Activated naive CD4-positive, alpha-beta T cell treated with anti-CD3 and anti-CD28 coated beads for 36 hours (primary cell): ENCODE measurements at regions not wholly inside any gene's neighbourhood (a gene's known extent, or its start where the extent isn't known, plus 50 kb on each side); places are given as distances from the start of the nearest gene placed in this dataset.
A peak's percentile ranks its signal among the peaks of the same experiment; 100 is the strongest.

ENCODE experiments used
- CTCF ChIA-PET: fragments of 350-600 bp; sonication (Branson Sonifier 250); formaldehyde crosslinking; loops from one replicate; lab custom pipeline; 2021; ENCODE audit warnings: antibody characterized with exemption; lab: Charles Lee
- DNase-seq: peaks from one replicate; pipeline ENCODE4 v3.0.0-alpha.2; 2020
- H3K27ac Mint-ChIP-seq: one replicate; pipeline ENCODE4 v1.8.0; 2021; ENCODE audit warnings: mild to moderate bottlenecking, mixed read lengths
- H3K27me3 Mint-ChIP-seq: one replicate; pipeline ENCODE4 v1.8.0; 2021; ENCODE audit warnings: low read depth, mixed read lengths
- H3K36me3 Mint-ChIP-seq: one replicate; pipeline ENCODE4 v1.8.0; 2021; ENCODE audit warnings: low read depth, mixed read lengths
- H3K4me1 Mint-ChIP-seq: one replicate; pipeline ENCODE4 v1.8.0; 2021; ENCODE audit warnings: low read depth, mixed read lengths
- H3K4me3 Mint-ChIP-seq: one replicate; pipeline ENCODE4 v1.8.0; 2021; ENCODE audit warnings: mild to moderate bottlenecking, moderate library complexity, mixed read lengths
- H3K9me3 Mint-ChIP-seq: one replicate; pipeline ENCODE4 v1.8.0; 2021; ENCODE audit warnings: mixed read lengths
- intact Hi-C: fragments of 100-400 bp; cut with micrococcal nuclease; formaldehyde crosslinking; loops from one replicate; pipeline ENCODE4 v1.15.1; 2023

- Mint-ChIP-seq H3K4me3 (no peak overlapping the region), H3K36me3 (no peaks in the 10 kb centered on the region), H3K27ac (no peak overlapping the region), H3K27me3 (peaks cover 2% of the 10 kb centered on the region), H3K4me1 (no peaks in the 10 kb centered on the region), H3K9me3 (peaks cover 2% of the 10 kb centered on the region)
- no peak for DNase-seq
- CTCF ChIA-PET, result no interaction called here
- intact Hi-C loops, result no loop called here
Measured at GRCh38 chr16:85210423-85211169, 98.3 kb upstream of the CIBAR2 start.

GRCh38 chr16:85211271-85211801 is 99.1 kb upstream of the CIBAR2 start:
- CTCF ChIA-PET, result no interaction called here
- H3K4me1 Mint-ChIP-seq, result no peaks in the 10 kb centered on the region
- no peaks in the 10 kb centered on the region for H3K27me3 Mint-ChIP-seq
- no peak overlapping the region for H3K27ac Mint-ChIP-seq
- H3K9me3 Mint-ChIP-seq, result peaks cover 2% of the 10 kb centered on the region
- intact Hi-C loops, result no loop called here
- no peak for DNase-seq
- H3K36me3 Mint-ChIP-seq, result no peaks in the 10 kb centered on the region
- H3K4me3 Mint-ChIP-seq, result no peak overlapping the region

GRCh38 chr16:85213926-85214675 is 101.8 kb upstream of the CIBAR2 start:
- H3K27me3 Mint-ChIP-seq, result no peaks in the 10 kb centered on the region
- H3K4me3 Mint-ChIP-seq, result no peak overlapping the region

GRCh38 chr16:85215478-85216118 is 103.3 kb upstream of the CIBAR2 start:
- CTCF ChIA-PET, result no interaction called here
- no peaks in the 10 kb centered on the region for H3K27me3 Mint-ChIP-seq
- no peak overlapping the region for H3K27ac Mint-ChIP-seq
- no peaks in the 10 kb centered on the region for H3K4me1 Mint-ChIP-seq
- no peaks in the 10 kb centered on the region for H3K9me3 Mint-ChIP-seq
- DNase-seq, result no peak
- H3K36me3 Mint-ChIP-seq, result no peaks in the 10 kb centered on the region
- intact Hi-C loops, result no loop called here
- H3K4me3 Mint-ChIP-seq, result no peak overlapping the region

More at GRCh38 chr16:85213926-85214675, 101.8 kb upstream of the CIBAR2 start:
- intact Hi-C loops, result no loop called here
- Mint-ChIP-seq H3K9me3 (no peaks in the 10 kb centered on the region), H3K36me3 (no peaks in the 10 kb centered on the region), H3K27ac (no peak overlapping the region), H3K4me1 (no peaks in the 10 kb centered on the region)
- DNase-seq, result no peak
- CTCF ChIA-PET, result no interaction called here

GRCh38 chr16:85216522-85217375 is 104.5 kb upstream of the CIBAR2 start:
- CTCF ChIA-PET, result no interaction called here
- intact Hi-C loops, result no loop called here
- DNase-seq, result peak; percentile 18
- Mint-ChIP-seq H3K27ac (no peak overlapping the region), H3K36me3 (no peaks in the 10 kb centered on the region), H3K4me3 (no peak overlapping the region), H3K4me1 (no peaks in the 10 kb centered on the region), H3K27me3 (no peaks in the 10 kb centered on the region), H3K9me3 (no peaks in the 10 kb centered on the region)

GRCh38 chr16:85220125-85220839 is 108.0 kb upstream of the CIBAR2 start:
- no peak overlapping the region for H3K4me3 Mint-ChIP-seq

GRCh38 chr16:85220964-85221731 is 108.9 kb upstream of the CIBAR2 start:
- Mint-ChIP-seq H3K4me3 (no peak overlapping the region), H3K9me3 (no peaks in the 10 kb centered on the region), H3K4me1 (no peaks in the 10 kb centered on the region), H3K27me3 (no peaks in the 10 kb centered on the region), H3K36me3 (no peaks in the 10 kb centered on the region), H3K27ac (no peak overlapping the region)
- DNase-seq, result no peak
- CTCF ChIA-PET, result no interaction called here
- intact Hi-C loops, result no loop called here

More at GRCh38 chr16:85220125-85220839, 108.0 kb upstream of the CIBAR2 start:
- Mint-ChIP-seq H3K27ac (no peak overlapping the region), H3K9me3 (no peaks in the 10 kb centered on the region), H3K36me3 (no peaks in the 10 kb centered on the region), H3K4me1 (no peaks in the 10 kb centered on the region), H3K27me3 (no peaks in the 10 kb centered on the region)
- no peak for DNase-seq
- intact Hi-C loops, result no loop called here
- CTCF ChIA-PET, result no interaction called here

GRCh38 chr16:85221771-85222154 is 109.5 kb upstream of the CIBAR2 start:
- no peak for DNase-seq
- Mint-ChIP-seq H3K9me3 (no peaks in the 10 kb centered on the region), H3K4me1 (no peaks in the 10 kb centered on the region), H3K4me3 (no peak overlapping the region), H3K27me3 (no peaks in the 10 kb centered on the region), H3K36me3 (no peaks in the 10 kb centered on the region), H3K27ac (no peak overlapping the region)
- intact Hi-C loops, result no loop called here
- CTCF ChIA-PET, result no interaction called here

GRCh38 chr16:85222155-85222863 is 110.0 kb upstream of the CIBAR2 start:
- DNase-seq, result no peak
- intact Hi-C loops, result no loop called here
- no peak overlapping the region for H3K27ac Mint-ChIP-seq

GRCh38 chr16:85225257-85225656 is 113.0 kb upstream of the CIBAR2 start:
- H3K27ac Mint-ChIP-seq, result no peak overlapping the region
- H3K4me3 Mint-ChIP-seq, result no peak overlapping the region
- no peaks in the 10 kb centered on the region for H3K9me3 Mint-ChIP-seq
- CTCF ChIA-PET, result interaction anchor here (1.2 kb wide), 1 partner anchor 50 kb away, joined by 4 read pairs; no protein-coding TSS in a partner anchor
- no peaks in the 10 kb centered on the region for H3K27me3 Mint-ChIP-seq
- no peaks in the 10 kb centered on the region for H3K36me3 Mint-ChIP-seq
- DNase-seq, result no peak
- intact Hi-C loops, result no loop called here
- no peaks in the 10 kb centered on the region for H3K4me1 Mint-ChIP-seq

More at GRCh38 chr16:85222155-85222863, 110.0 kb upstream of the CIBAR2 start:
- H3K4me1 Mint-ChIP-seq, result no peaks in the 10 kb centered on the region
- H3K9me3 Mint-ChIP-seq, result no peaks in the 10 kb centered on the region
- no peaks in the 10 kb centered on the region for H3K36me3 Mint-ChIP-seq
- no peaks in the 10 kb centered on the region for H3K27me3 Mint-ChIP-seq
- CTCF ChIA-PET, result no interaction called here
- H3K4me3 Mint-ChIP-seq, result no peak overlapping the region
